ENCODE measurements at regions not wholly inside any gene's neighbourhood (a gene's known extent, or its start where the extent isn't known, plus 50 kb on each side); places are given as distances from the start of the nearest gene placed in this dataset.

- Histone ChIP-seq H2BK12ac (ENCODE audit: low read depth, low read length) (no peak overlapping the region), H3K79me2 (ENCODE audit: control insufficient read depth in 1 of 2, insufficient read depth in 2 of 2, low read length in 2 of 2) (peaks cover 0 to 41% of the 10 kb centered on the region in 2 experiments; a peak in 2 of 4 replicates), H3K4me3 (ENCODE audit: extremely low read depth in 1 of 4, insufficient read depth in 2 of 4, low read depth in 3 of 4, low read length in 4 of 4) (no peak overlapping the region), H3K36me3 (ENCODE audit: control insufficient read depth in 2 of 4, insufficient read depth in 4 of 4, low read length in 3 of 4) (no peaks in the 10 kb centered on the region), H4K8ac (ENCODE audit: extremely low read depth, insufficient read depth, low read length) (no peak overlapping the region), H2AK5ac (ENCODE audit: low read depth, low read length) (no peak overlapping the region), H3K9me3 (ENCODE audit: insufficient read depth in 2 of 2, low read depth in 1 of 2, low read length in 1 of 2) (no peaks in the 10 kb centered on the region), H2BK120ac (replicated peaks; ENCODE audit: low read depth, low read length) (no peak overlapping the region), H3K4ac (replicated peaks; ENCODE audit: insufficient read length, low read depth, low read length) (no peak overlapping the region), H4K5ac (ENCODE audit: insufficient read length, low read depth, low read length) (no peak overlapping the region), H3K4me2 (ENCODE audit: insufficient read depth in 1 of 2, low read depth in 2 of 2, low read length in 2 of 2) (no peak overlapping the region), H3K23ac (ENCODE audit: insufficient read length) (no peak overlapping the region), H2BK15ac (ENCODE audit: low read length) (no peak overlapping the region), H3K79me1 (ENCODE audit: low read depth, low read length) (peaks cover 2% of the 10 kb centered on the region), H3K27me3 (replicated peaks in 1 of 4; ENCODE audit: control insufficient read depth in 3 of 4, extremely low read depth in 1 of 4, insufficient read depth in 3 of 4, low read length in 3 of 4) (no peaks in the 10 kb centered on the region), H2AFZ (ENCODE audit: low read length) (no peak overlapping the region), H3K14ac (ENCODE audit: insufficient read length) (no peak overlapping the region), H3K9ac (replicated peaks in 1 of 4; ENCODE audit: extremely low read depth in 1 of 4, low read depth in 3 of 4, low read length in 3 of 4) (no peak overlapping the region; a peak in 1 of 7 replicates), H3K18ac (ENCODE audit: extremely low read depth, low read length) (no peak overlapping the region), H3K56ac (replicated peaks; ENCODE audit: insufficient read length, low read depth, low read length) (no peak overlapping the region), H4K91ac (replicated peaks; ENCODE audit: insufficient read length, low read length) (no peak overlapping the region), H4K20me1 (replicated peaks in 1 of 2; ENCODE audit: control insufficient read depth in 1 of 2, insufficient read depth in 2 of 2, low read length in 2 of 2) (peaks cover 0 to 2% of the 10 kb centered on the region in 2 experiments), H2BK5ac (ENCODE audit: low read depth, low read length) (no peak overlapping the region), H3K23me2 (ENCODE audit: low read depth, low read length) (peaks cover 16% of the 10 kb centered on the region; the same call in 1 of the 2 replicates), H3K4me1 (replicated peaks in 1 of 4; ENCODE audit: control insufficient read depth in 3 of 4, insufficient read depth in 4 of 4, low read length in 3 of 4) (peaks cover 2 to 11% (median 6%) of the 10 kb centered on the region in 4 experiments; a peak in 5 of 7 replicates), H2BK20ac (ENCODE audit: low read length) (no peak overlapping the region), H3K27ac (ENCODE audit: low read depth, low read length) (no peak overlapping the region)
- ChIA-PET POLR2A (ENCODE audit: partially characterized antibody) (interaction anchor here (1.1 kb wide), 1 partner anchor 53 kb away, joined by 3 read pairs; no protein-coding TSS in a partner anchor), CTCF (ENCODE audit: partially characterized antibody) (interaction anchor here (0.7 kb wide), 2 partner anchors 18 to 353 kb away, joined by 3 read pairs; no protein-coding TSS in a partner anchor)
- 89% methylated on average over 6 of the region's 6 CpGs; no CpG with 5 or more reads in 1 of the 2 experiments for WGBS, 2 experiments (ENCODE audit: extremely low coverage in 1 of 2, insufficient coverage in 1 of 2, insufficient read length in 1 of 2, insufficient replicate concordance in 2 of 2, low coverage in 1 of 2, low lambda C conversion rate in 2 of 2, missing lambda C conversion rate in 1 of 2)
- DNase-seq (ENCODE audit: low read depth in 1 of 2, low spot score in 2 of 2) (no peak), FAIRE-seq (no peak)
- TF ChIP-seq KDM5A (IDR thresholded peaks at IDR 0.05; ENCODE audit: low read length) = no peak
- no peak for TF ChIP-seq MAFK (IDR thresholded peaks at IDR 0.05; ENCODE audit: low read depth, low read length)
- no peak for TF ChIP-seq YY1 (IDR thresholded peaks at IDR 0.05; ENCODE audit: low read depth, low read length)
- no peak for TF ChIP-seq PHF8 (conservative IDR thresholded peaks at IDR 0.05; ENCODE audit: low read depth, low read length)
- no peak for TF ChIP-seq SP1 (IDR thresholded peaks at IDR 0.05; ENCODE audit: low read depth, low read length)
- TF ChIP-seq EP300 (IDR thresholded peaks at IDR 0.05; ENCODE audit: borderline replicate concordance in 1 of 2, low read depth in 2 of 2, low read length in 2 of 2) = no peak
- no peak for TF ChIP-seq HDAC2 (IDR thresholded peaks at IDR 0.05; ENCODE audit: borderline replicate concordance in 1 of 2, low read depth in 2 of 2, low read length in 2 of 2)
- TF ChIP-seq ASH2L (IDR thresholded peaks at IDR 0.05; ENCODE audit: low read length) = no peak
- TF ChIP-seq EZH2 (IDR thresholded peaks at IDR 0.05; ENCODE audit: low read depth, low read length, severe bottlenecking) = no peak
- TF ChIP-seq SRF (IDR thresholded peaks at IDR 0.05; ENCODE audit: low read depth, low read length) = no peak
- no peak for TF ChIP-seq CHD1 (IDR thresholded peaks at IDR 0.05; ENCODE audit: low read depth, low read length)
Observed at GRCh38 chr3:11716573-11717290, 73.0 kb upstream of the VGLL4 start.
